Skin epidermis (tissue), 12 donors: ENCODE measurements at regions not wholly inside any gene's neighbourhood (a gene's known extent, or its start where the extent isn't known, plus 50 kb on each side); places are given as distances from the start of the nearest gene placed in this dataset.

Experiments
- H3K27ac ChIP-seq, 21 experiments: fragments of 200-600 bp; sonication (generic) in 11 of 21; one replicate each; pipeline ENCODE4 v1.5.0; 2020; ENCODE audit warnings: mild to moderate bottlenecking in 3 of 21, inconsistent platforms in 2 of 21, moderate library complexity in 2 of 21
- H3K4me3 ChIP-seq, 7 experiments: fragments of 200-600 bp; sonication (generic) in 2 of 7; one replicate each; pipeline ENCODE4 v1.5.0; 2020; ENCODE audit warnings: inconsistent platforms in 2 of 7, mild to moderate bottlenecking in 2 of 7, moderate library complexity in 1 of 7

GRCh38 chr12:87728931-87729593, 300.1 kb downstream of the C12orf50 start:
- Histone ChIP-seq H3K4me3 (no peak overlapping the region), H3K27ac (no peak overlapping the region)

GRCh38 chr12:87720967-87721366, 308.2 kb downstream of the C12orf50 start:
- no peak overlapping the region for H3K27ac ChIP-seq
- no peak overlapping the region for H3K4me3 ChIP-seq

GRCh38 chr12:87704374-87704773, 324.8 kb downstream of the C12orf50 start:
- Histone ChIP-seq H3K27ac (no peak overlapping the region), H3K4me3 (no peak overlapping the region)

- H3K27ac ChIP-seq, result no peak overlapping the region
- H3K4me3 ChIP-seq, result no peak overlapping the region
These were observed 338.9 kb downstream of the C12orf50 start for GRCh38 chr12:87690236-87690810.

- no peak overlapping the region for H3K27ac ChIP-seq
- H3K4me3 ChIP-seq, result no peak overlapping the region
These were observed 340.0 kb downstream of the C12orf50 start for GRCh38 chr12:87689196-87689595.

- Histone ChIP-seq H3K4me3 (no peak overlapping the region), H3K27ac (no peak overlapping the region)
These were observed 341.8 kb downstream of the C12orf50 start for GRCh38 chr12:87687362-87687761.

GRCh38 chr12:87685696-87686095, 343.5 kb downstream of the C12orf50 start:
- H3K4me3 ChIP-seq, result no peak overlapping the region
- H3K27ac ChIP-seq, result no peak overlapping the region

- Histone ChIP-seq H3K4me3 (no peak overlapping the region), H3K27ac (no peak overlapping the region)
These were observed 349.9 kb downstream of the C12orf50 start for GRCh38 chr12:87679251-87679650.

- Histone ChIP-seq H3K27ac (no peak overlapping the region), H3K4me3 (no peak overlapping the region)
These were observed 350.7 kb downstream of the C12orf50 start for GRCh38 chr12:87678453-87678852.

- no peak overlapping the region for H3K4me3 ChIP-seq
These were observed 352.5 kb downstream of the C12orf50 start for GRCh38 chr12:87676731-87677130.

GRCh38 chr12:87671757-87672156, 357.4 kb downstream of the C12orf50 start:
- Histone ChIP-seq H3K27ac (no peak overlapping the region), H3K4me3 (no peak overlapping the region)

More at GRCh38 chr12:87676731-87677130, 352.5 kb downstream of the C12orf50 start:
- H3K27ac ChIP-seq, result no peak overlapping the region

- Histone ChIP-seq H3K4me3 (no peak overlapping the region), H3K27ac (no peak overlapping the region)
These were observed 358.8 kb downstream of the C12orf50 start for GRCh38 chr12:87670448-87670847.

- no peak overlapping the region for H3K4me3 ChIP-seq
These were observed 361.8 kb downstream of the C12orf50 start for GRCh38 chr12:87667378-87667777.

GRCh38 chr12:87661786-87662377, 367.3 kb downstream of the C12orf50 start:
- H3K4me3 ChIP-seq, result no peak overlapping the region
- peak overlapping the region in 1 of 21 experiments; percentile 24 for H3K27ac ChIP-seq

More at GRCh38 chr12:87667378-87667777, 361.8 kb downstream of the C12orf50 start:
- no peak overlapping the region for H3K27ac ChIP-seq

- H3K4me3 ChIP-seq, result no peak overlapping the region
- H3K27ac ChIP-seq, result peak overlapping the region in 1 of 21 experiments; percentile 24
These were observed 368.0 kb downstream of the C12orf50 start for GRCh38 chr12:87660987-87661774.

- no peak overlapping the region for H3K27ac ChIP-seq
- H3K4me3 ChIP-seq, result no peak overlapping the region
These were observed 368.9 kb downstream of the C12orf50 start for GRCh38 chr12:87660291-87660690.

- H3K27ac ChIP-seq, result no peak overlapping the region
- no peak overlapping the region for H3K4me3 ChIP-seq
These were observed 372.9 kb downstream of the C12orf50 start for GRCh38 chr12:87656311-87656710.

- no peak overlapping the region for H3K4me3 ChIP-seq
- H3K27ac ChIP-seq, result no peak overlapping the region
These were observed 377.4 kb downstream of the C12orf50 start for GRCh38 chr12:87651670-87652425.

GRCh38 chr12:87642245-87642644, 387.0 kb downstream of the C12orf50 start:
- H3K27ac ChIP-seq, result no peak overlapping the region
- no peak overlapping the region for H3K4me3 ChIP-seq

- Histone ChIP-seq H3K27ac (no peak overlapping the region), H3K4me3 (no peak overlapping the region)
These were observed 411.0 kb downstream of the C12orf50 start for GRCh38 chr12:87618199-87618598.
